C1 segment of cervical spinal cord (tissue), 14 donors: ENCODE measurements at regions not wholly inside any gene's neighbourhood (a gene's known extent, or its start where the extent isn't known, plus 50 kb on each side); places are given as distances from the start of the nearest gene placed in this dataset.

Experiments
- DNase-seq, 14 donors: peaks; one replicate each; lab custom pipeline; 2025; lab: John Stamatoyannopoulos, UW

DNA sequence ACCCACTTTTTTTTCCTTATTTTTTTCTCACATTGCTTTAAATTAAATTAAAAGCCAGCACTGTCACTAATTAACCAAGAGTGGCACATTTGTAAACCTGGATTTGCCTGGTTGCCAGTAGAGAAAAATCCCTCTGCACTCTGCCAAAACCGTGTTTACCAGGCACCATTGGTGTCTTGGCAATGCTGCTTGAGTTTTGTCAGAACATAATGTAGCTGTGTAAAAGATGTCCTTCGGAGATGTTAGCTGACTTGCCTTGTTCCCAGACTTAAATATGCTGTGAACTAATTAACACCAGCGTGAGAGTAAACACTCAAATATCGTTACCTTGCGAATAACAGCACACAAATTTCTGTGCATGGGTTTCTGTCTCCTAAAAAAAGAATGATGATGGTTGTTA is 694.9 kb upstream of the ID4 start:
- DNase-seq = peak in 2 of 14 donors; percentile 12 to 73

DNA sequence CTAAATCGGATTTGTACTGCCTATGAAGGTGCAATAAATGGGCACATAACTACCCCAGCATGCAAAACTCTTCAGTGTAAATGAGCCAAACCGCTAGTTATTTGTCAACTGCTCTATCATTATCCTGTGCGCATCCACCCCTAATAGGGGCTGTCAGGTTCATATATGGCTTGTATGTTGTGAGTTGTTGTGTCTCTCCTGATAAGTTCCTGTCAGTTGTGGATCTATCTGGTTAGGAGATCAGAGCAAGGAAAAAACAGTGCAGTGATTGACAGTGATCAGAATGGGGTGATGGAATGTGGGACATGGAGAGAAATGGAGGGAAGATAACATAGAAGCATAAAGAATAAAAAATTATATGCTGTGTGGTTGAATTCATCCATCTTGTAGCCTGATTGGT is 686.9 kb upstream of the ID4 start:
- DNase-seq = no peak

DNA sequence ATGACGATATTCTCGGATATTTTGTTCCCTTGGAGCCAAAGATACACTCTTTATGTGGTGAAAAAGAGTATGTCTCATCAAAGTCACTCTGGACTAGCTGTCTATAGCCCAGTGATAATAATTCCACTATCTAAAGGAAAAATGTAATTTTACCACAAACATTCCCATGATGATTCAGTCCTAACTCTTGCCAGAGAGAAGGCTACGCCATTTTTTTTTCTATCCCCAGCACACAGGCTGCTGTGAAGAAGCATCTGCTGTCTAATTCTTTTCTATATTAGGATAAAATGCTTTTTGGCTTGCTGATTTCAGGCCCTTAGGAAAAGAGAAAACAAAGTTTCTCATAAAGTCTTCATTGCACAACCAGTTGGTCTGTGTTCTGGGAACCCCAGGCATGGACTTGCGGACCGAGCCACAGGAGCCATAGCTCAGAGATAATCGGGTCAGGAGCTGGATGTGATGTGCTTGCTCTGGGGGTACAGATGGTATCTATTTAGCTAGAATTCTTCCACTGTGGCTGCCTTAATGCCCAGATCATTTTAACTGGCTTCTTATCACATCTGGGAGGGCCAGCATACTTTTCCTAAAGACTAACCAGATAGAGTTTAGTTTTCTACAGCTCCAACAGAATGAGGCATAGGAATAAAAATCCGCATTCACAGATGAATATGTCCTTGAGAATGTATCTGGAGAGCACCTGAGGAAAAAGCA is 683.7 kb upstream of the ID4 start:
- DNase-seq = no peak

DNA sequence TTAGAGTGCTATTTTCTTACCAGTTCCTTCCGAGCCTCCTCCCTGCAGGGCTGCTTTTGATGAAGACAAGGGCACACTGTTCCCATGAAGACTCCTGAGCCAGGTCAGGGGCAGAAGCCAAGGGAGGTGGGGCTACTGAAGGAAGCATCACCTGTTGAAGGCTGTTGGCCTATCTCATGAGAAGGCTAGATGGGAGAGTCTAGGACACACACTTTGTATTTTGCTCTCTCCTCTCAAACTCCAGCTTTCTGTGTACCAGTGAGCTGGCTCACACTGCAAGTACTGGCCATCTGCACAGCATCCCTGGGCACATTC is 683.2 kb upstream of the ID4 start:
- no peak for DNase-seq

DNA sequence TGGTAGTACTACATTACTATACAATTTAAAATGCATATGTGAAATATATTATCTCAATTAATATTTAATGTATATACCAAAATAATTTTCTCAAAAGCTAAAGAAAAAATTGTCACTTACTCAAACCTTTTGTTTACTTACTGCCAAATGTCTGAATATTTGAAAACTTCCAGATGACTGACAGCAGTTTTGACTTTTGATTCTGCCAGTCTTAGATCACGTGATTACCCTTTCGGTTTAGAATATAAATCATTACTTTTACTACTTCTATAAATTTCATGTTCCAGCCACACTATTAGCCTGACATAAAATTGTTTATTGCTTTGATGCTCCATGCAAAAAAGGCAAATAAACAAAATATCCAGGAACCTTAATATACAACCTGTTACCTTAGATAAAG is 680.7 kb upstream of the ID4 start:
- DNase-seq = no peak

DNA sequence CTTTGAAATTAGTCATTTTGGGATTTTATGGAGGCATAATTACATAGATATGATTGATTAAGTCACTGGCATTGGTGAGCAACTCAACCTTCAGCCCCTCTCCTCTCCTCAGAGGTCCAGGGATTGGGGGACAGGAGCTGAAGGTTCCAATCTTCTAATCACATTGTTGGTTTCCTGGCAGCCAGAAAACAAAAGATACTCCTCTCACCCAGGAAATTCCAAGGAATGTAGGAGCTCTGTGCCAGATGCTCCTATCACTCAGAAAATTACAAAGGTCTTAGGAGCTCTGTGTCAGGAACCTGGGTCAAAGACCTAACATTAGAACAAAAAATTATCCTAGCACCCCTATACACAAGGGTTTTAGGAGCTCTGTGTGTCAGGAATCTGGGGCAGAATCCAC is 679.7 kb upstream of the ID4 start:
- no peak for DNase-seq

DNA sequence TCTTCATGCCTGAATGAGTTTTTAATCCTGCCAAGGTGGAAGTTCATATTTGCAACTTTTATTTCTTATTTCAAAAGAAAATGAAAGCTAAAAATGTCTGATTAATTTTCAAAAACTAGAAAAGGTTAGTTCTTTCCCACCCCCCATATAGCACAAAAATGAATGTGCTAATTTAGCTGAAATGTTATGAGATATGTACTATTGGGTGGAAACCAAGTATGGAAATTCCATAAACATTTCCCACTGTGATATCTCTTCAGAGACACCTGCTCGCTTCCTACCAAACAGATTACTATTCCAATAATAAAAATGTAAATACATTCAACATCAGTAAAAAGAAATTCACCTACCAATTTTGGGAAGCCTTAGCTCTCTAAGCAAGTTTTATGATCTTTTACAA is 678.6 kb upstream of the ID4 start:
- no peak for DNase-seq

DNA sequence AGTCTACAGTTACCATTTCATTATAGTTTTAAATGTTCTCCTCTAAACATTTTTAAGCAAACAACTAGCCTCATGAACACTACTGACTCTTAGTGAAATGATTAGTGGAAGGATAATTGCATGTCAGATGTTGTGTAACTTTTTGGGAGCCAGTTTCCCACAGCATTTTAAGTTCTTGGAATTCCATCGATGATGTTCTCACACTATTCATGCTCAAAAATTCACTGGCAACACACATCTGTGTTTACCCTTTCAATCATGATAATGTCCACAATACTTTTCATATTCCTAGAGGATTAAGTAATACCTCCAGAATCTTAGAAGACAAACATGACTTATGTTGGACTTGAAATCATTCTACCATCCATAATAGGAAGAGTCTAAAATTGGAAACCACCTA is 678.1 kb upstream of the ID4 start:
- no peak for DNase-seq

DNA sequence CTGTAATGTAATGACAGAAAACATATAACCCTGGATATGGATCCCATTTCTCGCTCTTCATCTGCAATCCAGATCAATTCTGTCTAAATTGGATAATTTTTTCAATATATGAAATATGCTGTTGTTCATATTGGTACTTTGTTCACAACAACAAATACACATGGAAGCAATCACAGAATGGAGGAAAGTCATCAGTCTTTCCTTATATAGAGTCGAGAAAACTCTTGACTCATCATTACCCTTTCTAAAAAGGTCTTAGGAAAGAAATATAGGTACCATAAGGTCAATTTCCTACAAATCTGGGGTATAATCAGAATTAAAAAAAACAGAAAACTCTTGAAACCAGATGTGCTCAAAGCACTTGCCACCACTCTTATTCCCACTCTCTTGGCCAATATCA is 677.6 kb upstream of the ID4 start:
- no peak for DNase-seq

DNA sequence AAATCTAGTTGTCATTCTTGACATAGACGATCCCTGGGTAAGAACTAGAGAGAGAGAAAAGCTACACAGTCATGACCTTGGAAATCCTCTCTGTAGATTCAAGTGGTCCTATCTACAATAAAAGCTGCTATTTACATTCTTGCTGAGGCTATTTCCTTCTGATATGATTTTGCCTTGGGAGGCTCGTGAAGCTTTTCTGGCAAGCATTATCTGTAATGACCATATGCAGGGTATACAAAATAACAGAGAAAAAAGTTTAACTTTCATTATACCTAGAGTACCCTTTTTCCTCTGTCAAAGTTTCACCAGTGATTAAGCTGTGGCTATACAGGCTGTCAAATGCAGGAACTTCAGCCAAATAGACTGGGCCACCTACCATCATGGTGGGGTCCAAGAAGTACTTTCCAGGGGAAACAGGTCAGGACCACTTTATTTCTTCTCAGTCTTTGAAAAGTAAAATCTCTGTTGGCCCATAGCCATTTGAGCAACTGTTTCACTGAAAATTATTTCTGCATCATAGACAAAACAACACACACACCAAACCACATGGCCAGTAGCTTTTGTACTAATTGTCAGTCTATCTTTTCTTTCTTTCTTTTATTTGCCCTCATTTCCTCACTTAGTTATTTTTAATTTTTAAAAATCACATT is 677.0 kb upstream of the ID4 start:
- DNase-seq = no peak

DNA sequence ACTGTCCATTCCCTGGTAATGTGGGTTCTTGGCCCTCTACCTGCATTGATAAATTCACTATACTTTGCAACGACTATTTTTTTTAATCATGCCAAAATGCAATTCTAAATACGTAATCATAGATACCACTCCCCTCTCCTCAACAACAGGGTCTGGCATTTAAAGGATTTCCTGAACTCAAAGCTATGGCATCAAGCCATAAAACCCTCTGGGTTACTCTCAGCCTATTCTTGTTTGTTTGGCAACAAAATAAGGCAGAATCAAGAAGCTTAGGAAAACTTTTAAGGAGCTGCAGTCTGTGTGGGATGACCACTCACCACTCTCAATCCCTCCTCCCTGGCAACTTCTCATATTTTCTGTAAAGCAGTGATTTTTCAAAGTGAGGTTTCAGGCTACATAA is 669.9 kb upstream of the ID4 start:
- no peak for DNase-seq

DNA sequence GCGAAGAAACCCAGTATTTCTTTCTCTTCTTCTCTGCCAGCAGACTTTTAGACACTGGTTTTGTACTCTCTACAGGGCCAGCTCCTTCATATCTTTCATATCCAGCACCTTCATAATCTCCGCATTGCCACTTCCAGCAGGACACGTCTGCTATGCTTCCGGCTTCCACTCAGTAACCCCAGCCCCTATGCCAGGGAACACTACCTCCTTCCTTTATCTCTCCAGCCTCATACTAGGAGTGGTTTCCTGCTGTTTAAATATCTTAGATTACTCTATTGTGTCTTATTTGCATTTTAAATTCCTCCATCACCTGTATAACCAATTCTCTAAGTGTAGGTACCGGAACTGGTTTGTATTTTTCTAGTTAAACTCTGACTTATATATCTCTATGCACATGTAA is 667.8 kb upstream of the ID4 start:
- DNase-seq = no peak

DNA sequence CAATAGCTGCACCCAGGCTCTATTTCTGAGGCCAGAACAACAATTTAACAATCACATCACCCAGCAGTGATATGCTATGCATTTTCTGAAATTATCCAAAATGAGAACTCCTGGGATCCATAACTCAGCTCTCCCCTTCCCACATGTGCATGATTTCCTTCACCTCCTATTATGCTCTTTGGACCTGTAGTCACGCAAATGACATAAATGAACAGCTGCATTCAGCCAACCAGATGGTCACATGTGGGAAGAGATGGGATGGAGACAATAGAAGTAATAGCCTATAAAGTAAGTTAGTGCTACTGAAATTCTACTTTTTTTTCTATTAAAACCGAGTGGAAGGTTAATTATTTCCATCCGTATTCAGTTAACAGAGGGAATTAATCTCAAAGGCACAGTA is 662.1 kb upstream of the ID4 start:
- no peak for DNase-seq

DNA sequence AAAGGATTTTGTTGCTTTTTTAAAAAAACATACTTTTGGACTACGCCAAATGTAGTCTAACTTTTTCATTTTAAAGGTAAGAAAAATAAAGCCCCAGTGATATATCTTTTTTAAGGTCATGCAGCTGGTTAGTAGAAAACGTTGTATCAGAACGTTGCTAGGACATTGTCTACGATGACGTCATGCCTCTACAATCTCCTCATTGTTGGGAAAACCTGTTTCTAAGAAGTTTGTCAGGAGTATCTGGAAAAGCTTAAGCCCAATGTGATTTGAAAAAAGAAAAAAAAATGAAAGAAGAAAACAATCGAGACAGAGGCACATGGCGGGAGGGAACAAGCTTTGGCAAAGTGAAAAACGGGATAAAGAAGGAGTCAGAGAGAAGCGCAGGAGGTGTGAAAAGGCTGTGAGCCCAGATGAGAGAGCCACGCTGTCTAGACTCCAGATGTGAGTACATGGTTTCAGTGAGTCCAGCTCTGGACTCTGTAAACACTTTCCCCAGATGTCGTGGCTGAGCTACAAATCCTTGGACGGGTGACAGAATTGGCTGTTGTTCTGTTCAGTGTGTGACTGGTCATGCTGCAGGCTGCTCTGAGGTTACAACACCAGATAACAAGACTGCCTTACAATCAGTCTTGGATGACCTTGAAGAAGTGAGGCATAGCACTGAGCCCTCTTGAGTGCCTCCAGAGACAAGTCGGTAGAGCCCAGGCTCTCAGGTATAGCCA is 656.7 kb upstream of the ID4 start:
- DNase-seq = peak in 9 of 14 donors; percentile 1 to 19 (median 8)

DNA sequence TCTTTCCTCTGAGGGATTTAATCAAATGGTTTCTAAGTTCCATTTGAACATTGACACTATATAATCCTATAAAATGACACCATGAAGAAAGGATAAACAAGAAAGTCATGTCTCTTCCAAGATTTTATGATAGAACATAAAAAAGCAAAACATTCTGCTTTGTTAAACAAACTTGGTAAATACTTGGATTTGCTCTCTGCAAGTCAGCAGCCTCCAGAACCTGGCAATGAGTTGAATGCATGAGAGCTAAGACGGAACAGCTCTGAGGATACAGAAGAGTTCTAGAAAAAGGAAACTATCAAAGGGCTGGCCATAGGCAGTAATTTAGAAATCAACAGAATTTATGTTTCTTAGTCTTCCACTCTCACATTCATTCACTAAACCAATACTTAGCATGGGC is 656.0 kb upstream of the ID4 start:
- DNase-seq = no peak

DNA sequence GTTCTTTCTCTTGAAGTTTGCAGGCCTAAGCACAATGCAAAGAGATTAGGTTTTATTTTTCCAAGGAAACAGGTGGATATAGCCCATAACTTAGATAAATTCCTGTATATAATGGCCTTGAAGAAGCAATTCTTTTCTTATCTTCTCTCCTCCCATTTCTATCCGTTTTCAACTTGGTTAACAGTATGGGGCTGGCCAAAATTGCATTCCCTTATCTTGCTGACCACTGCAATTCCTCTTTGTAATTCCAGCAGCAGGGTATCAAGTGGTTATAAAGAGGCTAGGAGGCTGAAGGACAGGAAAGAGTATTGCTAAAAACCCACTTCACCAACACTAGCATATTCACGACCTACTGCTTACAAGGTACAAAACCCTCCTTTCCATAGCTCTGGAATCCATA is 643.5 kb upstream of the ID4 start:
- DNase-seq = no peak

DNA sequence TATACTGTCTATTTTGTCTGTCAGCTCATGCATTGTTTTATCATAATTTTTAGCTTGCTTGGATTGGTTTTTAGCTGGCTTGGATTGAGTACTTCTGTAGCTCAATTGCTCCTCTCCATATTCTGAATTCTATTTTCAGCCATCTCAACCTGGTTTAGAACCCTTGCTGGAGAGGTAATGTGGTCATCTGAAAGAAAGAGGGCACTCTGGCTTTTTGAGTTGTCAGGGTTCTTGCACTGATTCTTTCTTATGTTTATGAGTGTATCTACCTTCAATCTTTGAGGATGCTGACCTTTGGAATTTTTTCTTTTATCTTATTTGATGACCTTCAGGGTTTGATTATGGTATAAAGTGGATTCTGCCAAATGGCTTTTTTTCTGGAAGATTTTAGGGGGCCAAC is 632.7 kb upstream of the ID4 start:
- no peak for DNase-seq

DNA sequence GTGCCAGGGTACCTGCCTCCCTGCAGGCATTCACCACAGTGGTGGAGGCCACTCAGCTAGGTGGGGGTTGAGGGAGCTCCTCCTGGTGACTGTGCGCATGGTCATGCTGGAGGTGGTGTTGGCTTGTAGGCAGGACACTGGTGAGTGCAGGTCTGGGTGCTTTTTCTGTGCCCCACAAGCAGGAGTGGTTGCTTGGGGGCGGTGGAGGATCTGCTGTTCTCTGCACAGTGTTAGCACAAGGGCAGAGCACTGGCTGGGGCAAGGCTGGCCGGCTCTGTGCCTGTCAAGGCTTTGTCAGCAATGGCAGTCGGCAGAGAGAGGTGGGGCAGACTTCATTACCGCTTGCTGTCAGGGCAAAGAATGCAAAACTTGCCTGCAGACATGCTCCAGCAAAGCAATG is 632.1 kb upstream of the ID4 start:
- no peak for DNase-seq

DNA sequence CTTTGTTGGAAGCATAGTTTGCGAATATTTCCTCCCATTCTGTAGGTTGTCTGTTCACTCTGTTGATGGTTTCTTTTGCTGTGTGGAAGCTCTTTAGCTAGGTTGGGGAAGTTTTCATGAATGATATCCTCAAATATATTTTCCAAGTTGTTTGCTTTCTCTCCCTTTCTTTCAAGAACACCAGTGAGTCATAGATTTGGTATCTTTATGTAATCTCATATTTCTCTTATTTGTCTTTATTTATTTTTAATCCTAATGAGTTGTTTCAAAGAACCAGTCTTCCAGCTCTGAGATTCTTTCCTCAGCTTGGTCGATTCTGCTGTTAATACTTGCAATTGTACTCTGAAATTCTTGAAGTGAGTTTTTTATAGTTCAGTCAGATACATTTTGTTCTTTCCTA is 628.0 kb upstream of the ID4 start:
- no peak for DNase-seq

DNA sequence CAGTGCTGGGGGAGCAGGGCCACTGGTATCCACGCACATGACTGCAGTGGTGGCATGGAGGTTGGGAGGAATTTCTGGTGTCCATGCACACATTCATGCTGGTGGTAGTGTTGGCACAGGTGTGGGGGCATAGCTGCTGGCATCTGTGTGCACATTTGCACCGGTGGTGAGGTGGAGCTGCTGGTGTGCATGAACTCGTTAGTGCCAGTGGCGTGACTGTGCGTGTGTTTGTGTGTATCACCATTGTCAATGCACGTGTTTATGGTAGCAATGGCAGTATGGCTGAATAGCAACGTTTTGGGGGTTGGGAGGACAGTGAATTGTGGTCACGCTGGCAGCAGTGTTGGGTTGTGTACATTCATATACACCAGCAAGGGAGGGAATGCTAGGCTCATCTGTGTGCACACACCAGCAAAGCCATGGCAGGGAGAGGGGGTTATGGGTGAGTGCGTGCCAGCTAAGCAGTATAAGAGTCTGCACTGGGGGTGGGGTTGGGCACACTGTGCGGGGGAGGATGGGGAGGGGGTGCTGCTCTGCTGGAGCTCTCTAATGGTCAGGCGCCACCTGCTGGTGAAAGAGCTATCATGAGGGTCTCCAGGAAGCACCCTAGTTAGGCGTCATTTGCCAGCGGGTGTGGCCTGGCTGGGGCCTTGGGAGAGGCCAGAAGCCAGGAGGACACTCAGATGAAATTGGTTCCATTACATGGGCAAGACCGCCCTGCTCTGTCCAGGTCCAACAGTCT is 626.1 kb upstream of the ID4 start:
- peak in 2 of 14 donors; percentile 2 to 3 for DNase-seq

DNA sequence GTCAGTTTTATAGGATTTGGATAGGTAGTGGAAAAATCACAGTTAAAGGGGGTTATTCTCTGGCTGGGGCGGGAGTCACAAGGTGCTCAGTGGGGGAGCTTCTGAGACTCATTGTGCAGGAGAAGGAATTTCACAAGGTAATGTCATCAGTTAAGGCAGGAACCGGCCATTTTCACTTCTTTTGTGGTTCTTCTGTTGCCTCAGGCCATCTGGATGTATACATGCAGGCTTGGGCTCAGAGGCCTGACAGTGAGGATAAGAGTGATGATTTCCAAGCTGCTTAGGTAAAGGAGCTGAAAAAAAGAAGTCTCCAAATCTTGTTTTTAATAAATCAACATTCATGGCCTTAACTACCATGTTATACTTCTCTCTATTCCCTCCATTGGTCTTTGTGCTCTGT is 622.9 kb upstream of the ID4 start:
- DNase-seq = no peak

DNA sequence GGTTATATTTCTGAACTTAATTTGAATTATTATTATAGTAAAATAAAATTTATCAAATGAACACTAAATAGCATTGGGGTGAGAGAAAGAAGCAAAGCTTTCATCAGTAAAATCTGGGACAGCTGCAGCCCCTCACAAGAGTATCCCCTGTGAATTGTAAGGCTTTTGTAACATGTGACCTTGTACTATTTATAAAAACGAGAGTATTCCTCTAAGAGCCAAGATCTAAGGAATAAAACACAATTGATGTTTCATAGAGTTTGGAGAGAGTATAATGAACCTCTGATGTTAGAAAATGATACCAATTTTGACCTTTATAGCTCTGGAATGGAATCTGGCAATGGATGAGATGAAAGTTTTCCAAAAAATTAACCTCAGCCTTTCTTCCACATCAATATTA is 617.2 kb upstream of the ID4 start:
- no peak for DNase-seq
